Stimulated activated CD8-positive, alpha-beta memory T cell treated with anti-CD3 and anti-CD28 coated beads, Interleukin-7, amount 100 ng/mL, for 48 hours (primary cell): ENCODE measurements at regions not wholly inside any gene's neighbourhood (a gene's known extent, or its start where the extent isn't known, plus 50 kb on each side); places are given as distances from the start of the nearest gene placed in this dataset.
"Not testable (repeated sequence)": the region's sequence is repeated elsewhere in the genome, so short reads cannot be mapped to it uniquely, and the experiment has no call there.

ENCODE experiments used
- DNase-seq, 2 donors: peaks; one replicate each; pipeline ENCODE4 v3.0.0-alpha.2; 2020; ENCODE audit warnings: low read depth in 1 of 2; ENCODE audit errors: extremely low read depth in 1 of 2

- no peak for DNase-seq
Measured at GRCh38 chr2:133968446-133968845, 285.4 kb upstream of the MGAT5 start.

DNA sequence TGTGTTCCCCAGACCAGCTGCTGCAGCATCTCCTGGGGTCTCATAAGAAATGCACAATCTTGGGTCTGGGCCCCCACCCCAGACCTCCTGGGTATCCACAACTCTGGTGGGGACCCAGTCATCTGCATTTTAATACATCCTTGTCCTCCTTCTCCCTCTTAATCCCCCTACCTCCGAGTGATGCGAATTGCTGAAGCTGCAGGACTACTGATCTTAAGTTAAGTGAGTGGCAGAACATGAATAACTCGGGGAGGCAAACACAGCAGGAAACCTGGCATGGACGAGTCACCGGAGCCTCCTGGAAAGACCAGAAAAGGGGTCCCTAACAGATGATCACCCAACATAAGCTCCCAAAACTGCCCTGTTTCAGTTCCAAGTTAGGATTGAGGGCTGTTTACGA, 283.2 kb upstream of the MGAT5 start:
- no peak for DNase-seq

DNA sequence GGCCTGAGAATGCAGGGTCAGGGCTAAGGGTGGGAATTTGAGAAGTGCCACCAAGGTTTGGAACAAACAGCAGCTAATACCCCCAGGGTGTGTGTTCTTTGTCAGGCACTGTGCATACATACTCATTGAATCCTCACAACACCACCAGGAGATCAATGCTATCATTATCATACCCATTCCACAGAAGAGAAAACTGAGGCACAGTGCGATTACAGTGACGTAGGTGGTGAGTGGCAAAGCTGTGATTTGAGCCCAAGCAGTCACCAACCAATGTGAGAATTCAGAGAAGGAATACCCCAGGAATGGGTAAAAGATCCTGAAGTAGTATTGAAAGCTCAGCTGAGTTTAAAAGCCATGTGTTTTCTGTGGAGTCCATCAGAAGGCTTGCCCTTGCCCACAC, 281.6 kb upstream of the MGAT5 start:
- DNase-seq = no peak

- no peak for DNase-seq
Measured at GRCh38 chr2:133972786-133973185, 281.1 kb upstream of the MGAT5 start.

GRCh38 chr2:133974353-133974752, 279.5 kb upstream of the MGAT5 start:
- no peak for DNase-seq

GRCh38 chr2:133975135-133975534, 278.7 kb upstream of the MGAT5 start:
- no peak for DNase-seq

GRCh38 chr2:133975676-133976428, 278.0 kb upstream of the MGAT5 start:
- no peak for DNase-seq

GRCh38 chr2:133976659-133977058, 277.2 kb upstream of the MGAT5 start:
- DNase-seq = no peak

- no peak for DNase-seq
Measured at GRCh38 chr2:133977405-133977804, 276.5 kb upstream of the MGAT5 start.

- no peak for DNase-seq
Measured at GRCh38 chr2:133982256-133982655, 271.6 kb upstream of the MGAT5 start.

GRCh38 chr2:133985563-133985962, 268.3 kb upstream of the MGAT5 start:
- no peak for DNase-seq

- no peak for DNase-seq
Measured at GRCh38 chr2:133986081-133986837, 267.6 kb upstream of the MGAT5 start.

DNA sequence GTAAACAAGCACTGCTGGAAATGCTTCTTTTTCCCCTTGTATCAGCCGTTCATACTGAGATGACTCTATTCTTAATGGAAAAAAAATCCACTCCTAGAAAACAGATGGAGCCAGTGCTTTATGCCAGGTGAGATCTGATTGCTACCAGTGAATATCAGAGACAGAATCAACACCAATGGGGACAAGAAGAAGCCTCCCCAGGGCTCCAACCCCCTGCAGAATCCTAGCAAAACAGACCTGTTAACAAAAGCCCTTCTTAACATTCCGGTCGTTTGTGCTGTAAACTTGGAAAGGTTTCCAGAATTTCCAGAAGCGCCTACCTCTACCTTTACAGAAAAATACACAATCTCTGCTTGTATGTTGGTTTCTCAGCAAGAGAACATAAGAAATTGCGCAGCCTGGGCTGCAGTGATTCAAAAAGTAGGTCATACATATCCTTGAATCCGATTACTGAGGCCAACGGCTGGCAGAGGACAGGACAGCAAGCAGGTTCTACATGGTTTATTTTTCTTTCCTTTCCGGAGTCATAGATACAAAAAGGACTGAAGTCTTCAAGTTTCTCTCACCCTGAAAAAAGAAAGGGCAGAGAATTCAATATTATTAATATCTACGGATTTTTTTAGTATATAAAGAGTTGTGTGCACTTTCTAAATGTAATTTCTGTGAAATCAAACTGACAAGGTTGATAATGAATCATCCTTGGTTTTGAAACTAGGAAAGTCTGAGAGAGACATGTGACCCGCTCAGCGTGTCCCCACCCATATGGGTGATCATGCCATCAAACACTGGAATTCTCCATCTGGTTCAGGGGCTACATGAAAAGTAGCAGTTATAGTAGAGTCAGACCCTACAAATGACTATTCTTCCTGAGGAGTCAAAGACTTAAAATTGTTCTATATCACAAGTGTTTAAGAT, 266.7 kb upstream of the MGAT5 start:
- no peak for DNase-seq

- no peak for DNase-seq
Measured at GRCh38 chr2:133988316-133988891, 265.5 kb upstream of the MGAT5 start.

DNA sequence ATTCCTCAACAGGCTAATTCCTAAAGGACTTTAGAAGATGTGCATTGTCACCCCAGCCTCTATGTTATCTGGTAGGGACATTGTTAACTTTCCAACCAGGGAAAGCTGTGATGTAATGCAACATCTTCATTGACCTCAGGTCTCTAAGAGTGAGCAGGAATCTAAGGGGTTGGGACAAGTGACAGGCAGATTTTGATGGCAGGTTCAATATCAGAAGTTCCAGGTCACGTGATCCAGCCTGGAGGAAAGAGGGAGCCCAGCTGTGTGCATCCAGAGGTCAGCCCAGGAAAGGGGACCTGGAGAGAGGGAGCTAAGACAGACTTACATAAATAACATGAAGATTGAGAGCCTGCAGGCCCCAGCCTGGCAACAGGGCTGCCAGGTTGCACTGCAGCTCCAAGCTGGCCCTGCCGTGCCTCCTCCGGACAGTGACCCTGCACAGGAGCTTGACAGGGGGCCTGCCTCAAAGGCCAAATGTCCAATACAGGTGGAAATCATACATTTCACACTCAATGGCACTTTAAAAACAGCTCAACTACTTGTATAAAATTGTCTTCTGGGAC, 262.2 kb upstream of the MGAT5 start:
- no peak for DNase-seq

GRCh38 chr2:133992454-133992853, 261.4 kb upstream of the MGAT5 start:
- no peak for DNase-seq

- no peak for DNase-seq
Measured at GRCh38 chr2:133993160-133993559, 260.7 kb upstream of the MGAT5 start.

- not testable (repeated sequence) for DNase-seq
Measured at GRCh38 chr2:133998726-133999125, 255.1 kb upstream of the MGAT5 start.

DNA sequence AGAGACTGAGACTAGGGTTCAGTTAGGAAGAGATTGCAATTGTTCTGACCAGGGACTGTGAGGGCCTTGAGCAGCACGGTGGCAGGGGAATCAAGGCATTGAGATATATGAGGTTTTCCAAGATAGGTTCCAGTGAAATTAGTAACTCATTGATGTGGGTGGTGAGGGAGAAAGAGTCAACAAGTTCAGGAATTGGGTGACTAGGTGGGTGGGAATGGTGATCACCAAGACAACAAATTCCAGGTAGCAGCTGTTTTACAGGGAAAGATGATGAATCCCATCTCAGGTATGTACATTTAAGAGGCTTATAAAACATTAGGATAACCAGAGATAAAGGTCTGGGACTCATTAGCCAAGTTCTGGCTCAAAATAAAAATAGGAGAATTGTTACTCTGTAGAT, 251.5 kb upstream of the MGAT5 start:
- no peak for DNase-seq

DNA sequence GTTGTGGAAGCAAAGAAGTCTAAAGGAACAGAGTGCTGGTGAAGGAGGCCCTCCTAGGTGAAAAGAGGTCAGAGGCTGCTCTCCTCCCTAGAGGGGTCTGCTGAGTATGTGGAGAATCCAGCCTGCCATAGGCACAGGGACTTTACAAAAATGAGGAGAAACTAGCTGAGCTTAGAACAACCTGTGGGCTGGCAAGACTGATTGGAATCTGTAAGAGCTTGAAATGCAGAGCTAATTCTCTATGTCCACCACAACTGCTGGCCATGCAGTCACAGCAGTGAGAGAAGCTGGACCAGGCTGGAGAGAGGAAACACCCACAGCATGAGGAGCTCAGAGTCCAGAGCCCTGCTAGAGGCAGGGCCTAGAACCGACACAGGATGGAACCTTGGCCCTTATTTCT, 251.0 kb upstream of the MGAT5 start:
- no peak for DNase-seq

DNA sequence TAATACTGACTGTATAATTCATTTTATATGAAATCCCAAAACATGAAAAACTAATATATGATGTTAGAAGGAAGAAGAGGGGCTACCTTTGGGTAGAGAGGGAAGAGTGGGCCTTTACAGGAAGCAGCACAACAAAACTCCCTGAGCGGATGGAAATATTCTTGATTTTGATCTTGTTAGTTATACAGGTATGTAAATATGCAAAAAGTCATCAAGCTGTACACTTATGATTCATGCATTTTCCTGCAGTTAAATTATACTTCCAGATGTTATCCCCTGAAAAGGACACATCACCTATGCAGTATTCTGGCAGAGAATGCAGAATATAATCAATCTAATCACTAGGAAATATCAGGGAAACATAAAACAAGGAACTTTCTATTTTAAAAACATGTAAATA, 249.4 kb upstream of the MGAT5 start:
- no peak for DNase-seq
